Activated B cell treated with CpG ODN at 0.5 μM for 24 hours (primary cell): ENCODE measurements at regions not wholly inside any gene's neighbourhood (a gene's known extent, or its start where the extent isn't known, plus 50 kb on each side); places are given as distances from the start of the nearest gene placed in this dataset.

Experiments
- ATAC-seq: fragments of 200-7000 bp; cut with Tn5 transposase; one replicate; pipeline ENCODE4 v1.10.0; 2021; ENCODE audit warnings: low read depth, mild to moderate bottlenecking, moderate library complexity
- CTCF ChIA-PET: fragments of 350-600 bp; sonication (Branson Sonifier 250); formaldehyde crosslinking; loops from one replicate; lab custom pipeline; 2021; ENCODE audit warnings: antibody characterized with exemption; lab: Charles Lee
- POLR2A ChIA-PET: fragments of 350-600 bp; sonication (Branson Sonifier 250); formaldehyde crosslinking; loops from one replicate; lab custom pipeline; 2021; ENCODE audit warnings: antibody characterized with exemption; lab: Charles Lee
- DNase-seq: peaks from one replicate; pipeline ENCODE4 v3.0.0; 2022
- H3K27ac Mint-ChIP-seq: one replicate; pipeline ENCODE4 v1.8.0; 2020; ENCODE audit warnings: mixed read lengths
- H3K27me3 Mint-ChIP-seq: one replicate; pipeline ENCODE4 v1.8.0; 2021; ENCODE audit warnings: mixed read lengths
- H3K36me3 Mint-ChIP-seq: one replicate; pipeline ENCODE4 v1.8.0; 2021; ENCODE audit warnings: low read depth, mixed read lengths
- H3K4me1 Mint-ChIP-seq: one replicate; pipeline ENCODE4 v1.8.0; 2021; ENCODE audit warnings: mixed read lengths
- H3K4me3 Mint-ChIP-seq: one replicate; pipeline ENCODE4 v1.8.0; 2020; ENCODE audit warnings: mild to moderate bottlenecking, mixed read lengths
- H3K9me3 Mint-ChIP-seq: one replicate; pipeline ENCODE4 v1.8.0; 2020; ENCODE audit warnings: mixed read lengths
- intact Hi-C: fragments of 100-400 bp; cut with micrococcal nuclease; formaldehyde crosslinking; loops from one replicate; pipeline ENCODE4 v1.15.1; 2024
- TF ChIP-seq, protein P1 (sequence below): fragments of 200-600 bp; IDR thresholded peaks from one replicate; pipeline ENCODE4 v1.8.0; 2022; ENCODE audit warnings: antibody characterized with exemption, mild to moderate bottlenecking

DNA sequence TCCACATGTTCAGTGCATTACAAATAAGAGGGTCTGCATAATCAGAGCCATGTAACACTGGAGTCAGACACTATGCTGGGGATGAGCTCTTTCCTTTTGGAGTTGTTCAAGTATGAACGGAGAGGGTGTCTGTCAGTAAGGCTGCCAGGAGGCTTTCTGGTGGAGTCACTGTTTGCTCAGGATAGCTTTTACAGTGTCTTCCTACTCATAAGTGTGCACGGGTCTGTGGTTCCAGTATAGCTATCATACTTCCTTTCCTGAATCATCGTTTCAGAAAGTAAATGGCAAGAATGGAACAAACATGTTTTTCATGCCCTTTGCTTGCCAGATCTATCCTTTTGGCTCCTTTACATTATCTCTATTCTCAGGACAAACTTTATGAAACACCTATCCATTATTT is 152.7 kb upstream of the CDH11 start:
- H3K27ac Mint-ChIP-seq, result no peak overlapping the region
- H3K27me3 Mint-ChIP-seq, result no peaks in the 10 kb centered on the region
- no peak for DNase-seq
- intact Hi-C loops, result no loop called here
- TF ChIP-seq, protein P1, sequence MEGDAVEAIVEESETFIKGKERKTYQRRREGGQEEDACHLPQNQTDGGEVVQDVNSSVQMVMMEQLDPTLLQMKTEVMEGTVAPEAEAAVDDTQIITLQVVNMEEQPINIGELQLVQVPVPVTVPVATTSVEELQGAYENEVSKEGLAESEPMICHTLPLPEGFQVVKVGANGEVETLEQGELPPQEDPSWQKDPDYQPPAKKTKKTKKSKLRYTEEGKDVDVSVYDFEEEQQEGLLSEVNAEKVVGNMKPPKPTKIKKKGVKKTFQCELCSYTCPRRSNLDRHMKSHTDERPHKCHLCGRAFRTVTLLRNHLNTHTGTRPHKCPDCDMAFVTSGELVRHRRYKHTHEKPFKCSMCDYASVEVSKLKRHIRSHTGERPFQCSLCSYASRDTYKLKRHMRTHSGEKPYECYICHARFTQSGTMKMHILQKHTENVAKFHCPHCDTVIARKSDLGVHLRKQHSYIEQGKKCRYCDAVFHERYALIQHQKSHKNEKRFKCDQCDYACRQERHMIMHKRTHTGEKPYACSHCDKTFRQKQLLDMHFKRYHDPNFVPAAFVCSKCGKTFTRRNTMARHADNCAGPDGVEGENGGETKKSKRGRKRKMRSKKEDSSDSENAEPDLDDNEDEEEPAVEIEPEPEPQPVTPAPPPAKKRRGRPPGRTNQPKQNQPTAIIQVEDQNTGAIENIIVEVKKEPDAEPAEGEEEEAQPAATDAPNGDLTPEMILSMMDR, result no peak
- H3K4me3 Mint-ChIP-seq, result no peak overlapping the region
- H3K36me3 Mint-ChIP-seq, result no peaks in the 10 kb centered on the region
- no peak for ATAC-seq
- ChIA-PET POLR2A (no interaction called here), CTCF (no interaction called here)
- H3K9me3 Mint-ChIP-seq, result peaks cover 3% of the 10 kb centered on the region
- no peaks in the 10 kb centered on the region for H3K4me1 Mint-ChIP-seq

DNA sequence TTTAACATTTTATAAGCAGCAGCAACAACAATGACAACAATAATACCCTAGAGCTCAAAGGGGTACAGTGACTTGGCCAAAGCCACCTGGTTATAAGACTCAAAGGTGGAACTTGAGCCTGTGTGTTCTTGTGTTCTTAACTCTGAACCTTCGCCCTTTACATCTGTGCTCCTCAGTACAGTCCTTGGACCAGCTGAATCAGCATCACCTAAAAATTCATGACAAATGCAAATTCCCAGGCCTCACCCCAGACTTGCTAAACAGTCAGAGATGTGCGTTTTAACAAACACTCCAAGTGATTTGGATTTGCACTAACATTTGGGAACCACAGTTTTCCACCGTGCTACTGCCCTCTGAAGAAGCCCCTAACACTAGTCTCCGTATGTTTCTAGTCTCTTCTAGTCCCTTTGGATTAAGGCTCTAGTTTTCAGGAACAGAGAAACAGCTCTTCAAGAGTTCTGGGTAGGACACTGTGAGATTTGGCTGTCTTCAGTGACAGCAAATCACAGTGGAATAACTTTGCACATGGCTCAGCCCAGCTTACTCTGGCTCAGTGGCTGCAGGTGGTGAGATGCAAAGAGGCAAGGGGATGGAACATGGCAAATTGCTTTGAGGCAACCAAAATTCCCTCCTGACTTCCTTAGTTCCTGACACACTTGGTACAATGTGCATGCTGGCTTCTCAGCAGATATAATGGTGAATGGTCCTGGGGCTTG is 151.0 kb upstream of the CDH11 start:
- ChIA-PET CTCF (no interaction called here), POLR2A (no interaction called here)
- Mint-ChIP-seq H3K27ac (no peak overlapping the region), H3K36me3 (no peaks in the 10 kb centered on the region), H3K4me1 (no peaks in the 10 kb centered on the region), H3K9me3 (peaks cover 4% of the 10 kb centered on the region), H3K4me3 (no peak overlapping the region), H3K27me3 (no peaks in the 10 kb centered on the region)
- no peak for DNase-seq
- ATAC-seq, result no peak
- intact Hi-C loops, result no loop called here
- TF ChIP-seq, protein P1, result no peak

DNA sequence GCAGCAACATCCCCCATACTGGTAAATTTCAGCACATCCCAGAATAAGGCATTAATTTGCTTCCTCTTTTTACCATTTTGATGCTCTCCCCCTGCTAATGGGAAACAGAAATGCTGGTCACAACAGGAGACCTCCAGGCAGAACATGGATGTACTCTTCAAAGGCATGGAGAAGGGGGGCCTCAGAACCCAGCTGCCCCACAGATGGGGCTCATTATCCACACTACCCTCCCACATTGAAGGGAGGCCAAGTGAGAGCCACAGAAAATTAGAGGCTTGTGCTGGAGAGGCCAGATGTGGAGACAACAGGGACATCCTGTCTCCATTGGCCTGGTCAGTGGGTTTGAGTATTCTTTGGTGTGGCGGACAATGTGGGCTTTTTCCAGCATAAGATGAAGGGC is 150.1 kb upstream of the CDH11 start:
- no peak overlapping the region for H3K4me3 Mint-ChIP-seq
- ATAC-seq (no peak), DNase-seq (no peak)
- intact Hi-C loops, result no loop called here
- H3K36me3 Mint-ChIP-seq, result no peaks in the 10 kb centered on the region
- H3K9me3 Mint-ChIP-seq, result peaks cover 4% of the 10 kb centered on the region
- CTCF ChIA-PET, result no interaction called here
- H3K27me3 Mint-ChIP-seq, result no peaks in the 10 kb centered on the region
- POLR2A ChIA-PET, result no interaction called here
- no peak overlapping the region for H3K27ac Mint-ChIP-seq
- H3K4me1 Mint-ChIP-seq, result no peaks in the 10 kb centered on the region
- TF ChIP-seq, protein P1, result no peak

DNA sequence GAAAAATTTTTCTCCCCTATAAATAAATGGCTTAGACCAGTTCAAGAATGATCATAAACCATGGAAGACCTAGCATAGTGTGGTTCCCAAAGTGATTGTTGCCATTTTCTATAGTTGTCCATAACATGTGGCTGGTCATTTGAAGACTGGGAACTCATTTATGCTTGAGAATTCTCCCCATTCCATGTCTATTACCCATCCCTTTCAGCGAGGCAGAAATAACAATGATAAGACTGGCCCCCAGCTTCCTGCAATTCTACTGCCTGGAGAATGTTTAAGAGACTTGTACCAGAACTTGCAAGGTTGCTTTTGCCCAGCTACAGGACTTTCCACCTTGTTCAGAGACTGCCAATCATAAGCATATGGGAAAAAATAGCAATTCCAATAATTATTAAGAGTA is 146.5 kb upstream of the CDH11 start:
- no peak for ATAC-seq
- intact Hi-C loops, result no loop called here
- H3K36me3 Mint-ChIP-seq, result no peaks in the 10 kb centered on the region
- H3K9me3 Mint-ChIP-seq, result peaks cover 2% of the 10 kb centered on the region
- no peak for DNase-seq
- H3K27ac Mint-ChIP-seq, result no peak overlapping the region
- POLR2A ChIA-PET, result no interaction called here
- no peaks in the 10 kb centered on the region for H3K27me3 Mint-ChIP-seq
- CTCF ChIA-PET, result no interaction called here
- TF ChIP-seq, protein P1, result no peak
- H3K4me1 Mint-ChIP-seq, result no peaks in the 10 kb centered on the region
- no peak overlapping the region for H3K4me3 Mint-ChIP-seq

DNA sequence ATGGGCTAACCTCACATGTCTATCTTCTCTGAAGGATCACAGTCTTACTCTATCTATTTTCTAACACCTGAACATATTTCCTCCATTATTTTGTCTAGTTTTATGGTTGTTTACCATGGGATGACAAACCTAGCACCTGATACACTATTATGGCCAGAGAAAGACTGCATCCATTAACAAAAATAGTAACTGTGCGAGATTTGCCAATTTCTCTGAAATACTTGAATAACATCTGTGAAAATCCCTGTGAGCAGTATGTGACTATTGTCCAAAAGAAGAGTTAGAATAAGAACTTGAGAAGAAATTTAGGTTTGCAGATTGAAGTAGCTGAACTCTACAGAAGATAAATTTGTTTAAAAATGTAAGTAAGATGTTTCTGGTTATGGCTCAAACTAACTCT is 142.0 kb upstream of the CDH11 start:
- CTCF ChIA-PET, result no interaction called here
- ATAC-seq, result no peak
- intact Hi-C loops, result no loop called here

More for the DNA sequence above, 142.0 kb upstream of the CDH11 start:
- Mint-ChIP-seq H3K4me1 (no peaks in the 10 kb centered on the region), H3K36me3 (no peaks in the 10 kb centered on the region), H3K9me3 (no peaks in the 10 kb centered on the region), H3K27ac (no peak overlapping the region), H3K4me3 (no peak overlapping the region), H3K27me3 (no peaks in the 10 kb centered on the region)
- TF ChIP-seq, protein P1, result no peak
- POLR2A ChIA-PET, result no interaction called here
- no peak for DNase-seq
